ENCODE measurements at regions not wholly inside any gene's neighbourhood (a gene's known extent, or its start where the extent isn't known, plus 50 kb on each side); places are given as distances from the start of the nearest gene placed in this dataset.

GRCh38 chr6:85343428-85343827 lies 106.5 kb upstream of the NT5E start:
- H4K5ac ChIP-seq (ENCODE audit: low read depth, low read length) = no peak overlapping the region
- no peak overlapping the region for H3K14ac ChIP-seq (replicated peaks; ENCODE audit: low read depth, low read length)
- BruUV-seq (replicated peaks) = no TSS peak
- H2AFZ ChIP-seq (replicated peaks; ENCODE audit: low read length, poor library complexity) = no peak overlapping the region
- H2BK20ac ChIP-seq (ENCODE audit: low read depth, low read length) = no peak overlapping the region
- H2BK5ac ChIP-seq (ENCODE audit: low read depth, low read length, poor library complexity, severe bottlenecking) = no peak overlapping the region
- no peak for DNase-seq
- H3K4me1 ChIP-seq (ENCODE audit: control insufficient read depth, insufficient read depth, low read length) = no peaks in the 10 kb centered on the region
- H4K91ac ChIP-seq (ENCODE audit: insufficient read depth, low read depth, low read length) = no peak overlapping the region
- H3K79me1 ChIP-seq (ENCODE audit: low read depth in 1 of 2, low read length in 2 of 2) = no peaks in the 10 kb centered on the region
- TF ChIP-seq USF2 (IDR thresholded peaks at IDR 0.05; ENCODE audit: low read depth, low read length) (no peak), ELK1 (IDR thresholded peaks at IDR 0.05; ENCODE audit: borderline replicate concordance, low read depth, low read length) (no peak), MAFK (IDR thresholded peaks at IDR 0.05; ENCODE audit: low read depth, low read length) (no peak), MAZ (IDR thresholded peaks at IDR 0.05; ENCODE audit: borderline replicate concordance, low read depth, low read length) (no peak), RFX5 (IDR thresholded peaks at IDR 0.05; ENCODE audit: low read depth, low read length) (no peak), CEBPB (IDR thresholded peaks at IDR 0.05; ENCODE audit: low read depth, low read length) (no peak), POLR2A (IDR thresholded peaks at IDR 0.05; ENCODE audit: low read depth, low read length) (no peak), SMC3 (IDR thresholded peaks at IDR 0.05; ENCODE audit: low read depth, low read length) (no peak), RAD21 (IDR thresholded peaks at IDR 0.05; ENCODE audit: low read length) (no peak), FOS (IDR thresholded peaks at IDR 0.05; ENCODE audit: low read depth, low read length) (no peak), MXI1 (IDR thresholded peaks at IDR 0.05; ENCODE audit: borderline replicate concordance, low read depth, low read length) (no peak), CTCF (conservative IDR thresholded peaks at IDR 0.05; ENCODE audit: low read depth, low read length) (no peak)
- H3K36me3 ChIP-seq (ENCODE audit: control insufficient read depth, insufficient read depth, low read length) = no peaks in the 10 kb centered on the region
- H2BK120ac ChIP-seq (ENCODE audit: low read depth, low read length) = no peak overlapping the region
- no peak overlapping the region for H3K4ac ChIP-seq (ENCODE audit: low read depth, low read length)
- no peaks in the 10 kb centered on the region for H4K20me1 ChIP-seq (ENCODE audit: insufficient read depth, low read length)
- H3K56ac ChIP-seq (ENCODE audit: extremely low read depth, insufficient read depth, low read length) = no peak overlapping the region
- intact Hi-C loops (cut with micrococcal nuclease) (no loop called here), in situ Hi-C loops (cut with MboI; ENCODE audit: low sequenced_read_pairs) (no loop called here), dilution Hi-C loops (cut with HindIII; ENCODE audit: low sequenced_read_pairs, unreplicated experiment) (no loop called here)
- H3K18ac ChIP-seq (ENCODE audit: low read depth, low read length) = no peak overlapping the region
- no CpG with 5 or more reads among the region's 1 CpG for WGBS, 2 experiments (ENCODE audit: extremely low coverage in 2 of 2, insufficient read length in 1 of 2)
- no peak for ATAC-seq (ENCODE audit: low read depth)
- ChIA-PET POLR2A (ENCODE audit: unreplicated experiment) (no interaction called here), CTCF (no interaction called here)
- no peak overlapping the region for H3K4me2 ChIP-seq (ENCODE audit: low read depth, low read length)
- H3K23ac ChIP-seq (ENCODE audit: low read depth, low read length) = no peak overlapping the region
- H4K8ac ChIP-seq (ENCODE audit: low read depth in 2 of 2, low read length in 2 of 2) = no peak overlapping the region
- H3K4me3 ChIP-seq (ENCODE audit: insufficient read depth, low read depth, low read length) = no peak overlapping the region
- H3K27me3 ChIP-seq (ENCODE audit: control insufficient read depth, insufficient read depth, low read length) = peaks cover 5% of the 10 kb centered on the region
- no peaks in the 10 kb centered on the region for H3K9me3 ChIP-seq (ENCODE audit: control insufficient read depth, insufficient read depth, low read length)
- H3K9ac ChIP-seq (ENCODE audit: low read depth, low read length) = no peak overlapping the region
- H2AK5ac ChIP-seq (ENCODE audit: low read depth, low read length) = no peak overlapping the region
- H2BK15ac ChIP-seq (ENCODE audit: low read depth, low read length) = no peak overlapping the region
- 0 out of 2 replicates have a peak, but pooled peaks cover 1% of the 10 kb centered on the region for H3K9me1 ChIP-seq (ENCODE audit: insufficient read depth, low read length)
- no peak overlapping the region for H3K27ac ChIP-seq (ENCODE audit: insufficient read depth, low read length)
- no peak overlapping the region for H2AK9ac ChIP-seq (replicated peaks; ENCODE audit: low read depth, low read length, poor library complexity)

Measured in IMR-90 (cell line).